ENCODE measurements at regions not wholly inside any gene's neighbourhood (a gene's known extent, or its start where the extent isn't known, plus 50 kb on each side); places are given as distances from the start of the nearest gene placed in this dataset.
A peak's percentile ranks its signal among the peaks of the same experiment; 100 is the strongest.

GRCh38 chr3:109683746-109684145, 346.4 kb upstream of the DPPA4 start:
- Histone ChIP-seq H3K9me3 (ENCODE audit: control insufficient read depth, insufficient read depth, low read length) (no peaks in the 10 kb centered on the region), H3K4me3 (ENCODE audit: low read depth, low read length) (no peak overlapping the region), H3K27ac (ENCODE audit: low read depth, low read length) (no peak overlapping the region), H3K27me3 (ENCODE audit: control insufficient read depth, insufficient read depth, low read length) (no peaks in the 10 kb centered on the region)
- POLR2A ChIA-PET: no interaction called here
- DNase-seq (ENCODE audit: low read depth, low spot score): no peak
- TF ChIP-seq CTCF (IDR thresholded peaks at IDR 0.05; ENCODE audit: low read depth, low read length): no peak
- CTCF ChIA-PET: no interaction called here

GRCh38 chr3:109685084-109686079, 348.0 kb upstream of the DPPA4 start:
- no peak for TF ChIP-seq CTCF (IDR thresholded peaks at IDR 0.05; ENCODE audit: low read depth, low read length)
- H3K4me3 ChIP-seq (ENCODE audit: low read depth, low read length): no peak overlapping the region; the same call in 1 of the 2 replicates
- ChIA-PET POLR2A (interaction anchor here (0.6 kb wide), 1 partner anchor 1395 kb away, joined by 3 read pairs; no protein-coding TSS in a partner anchor), CTCF (no interaction called here)
- H3K27ac ChIP-seq (ENCODE audit: low read depth, low read length): peak overlapping the region; percentile 53
- no peaks in the 10 kb centered on the region; the same call in 1 of the 2 replicates for H3K9me3 ChIP-seq (ENCODE audit: control insufficient read depth, insufficient read depth, low read length)
- no peaks in the 10 kb centered on the region for H3K27me3 ChIP-seq (ENCODE audit: control insufficient read depth, insufficient read depth, low read length)
- peak; percentile 97 for DNase-seq (ENCODE audit: low read depth, low spot score)

GRCh38 chr3:109687626-109688025, 350.3 kb upstream of the DPPA4 start:
- no peak overlapping the region for H3K4me3 ChIP-seq (ENCODE audit: low read depth, low read length)
- DNase-seq (ENCODE audit: low read depth, low spot score): no peak
- no peak overlapping the region for H3K27ac ChIP-seq (ENCODE audit: low read depth, low read length)
- ChIA-PET POLR2A (no interaction called here), CTCF (interaction anchor here (0.5 kb wide), 1 partner anchor 65 kb away, joined by 4 read pairs; no protein-coding TSS in a partner anchor)
- H3K27me3 ChIP-seq (ENCODE audit: control insufficient read depth, insufficient read depth, low read length): no peaks in the 10 kb centered on the region
- no peak for TF ChIP-seq CTCF (IDR thresholded peaks at IDR 0.05; ENCODE audit: low read depth, low read length)
- no peaks in the 10 kb centered on the region; the same call in 1 of the 2 replicates for H3K9me3 ChIP-seq (ENCODE audit: control insufficient read depth, insufficient read depth, low read length)

GRCh38 chr3:109696932-109697331, 359.6 kb upstream of the DPPA4 start:
- Histone ChIP-seq H3K4me3 (ENCODE audit: low read depth, low read length) (no peak overlapping the region), H3K27ac (ENCODE audit: low read depth, low read length) (no peak overlapping the region), H3K27me3 (ENCODE audit: control insufficient read depth, insufficient read depth, low read length) (no peaks in the 10 kb centered on the region), H3K9me3 (ENCODE audit: control insufficient read depth, insufficient read depth, low read length) (peaks cover 11% of the 10 kb centered on the region; the same call in 1 of the 2 replicates)
- CTCF ChIA-PET: no interaction called here
- no peak for DNase-seq (ENCODE audit: low read depth, low spot score)
- TF ChIP-seq CTCF (IDR thresholded peaks at IDR 0.05; ENCODE audit: low read depth, low read length): peak; percentile 25; the same call in 1 of the 2 replicates
- POLR2A ChIA-PET: no interaction called here

- Histone ChIP-seq H3K27me3 (ENCODE audit: control insufficient read depth, insufficient read depth, low read length) (no peaks in the 10 kb centered on the region), H3K4me3 (ENCODE audit: low read depth, low read length) (no peak overlapping the region), H3K9me3 (ENCODE audit: control insufficient read depth, insufficient read depth, low read length) (no peaks in the 10 kb centered on the region), H3K27ac (ENCODE audit: low read depth, low read length) (no peak overlapping the region)
- POLR2A ChIA-PET: no interaction called here
- no peak for TF ChIP-seq CTCF (IDR thresholded peaks at IDR 0.05; ENCODE audit: low read depth, low read length)
- no peak for DNase-seq (ENCODE audit: low read depth, low spot score)
- CTCF ChIA-PET: interaction anchor here (0.7 kb wide), 1 partner anchor 613 kb away, joined by 3 read pairs; no protein-coding TSS in a partner anchor
Observed at GRCh38 chr3:109702252-109702651, 364.9 kb upstream of the DPPA4 start.

Data from AG04450 (cell line).